Esophagus muscularis mucosa (tissue), 4 donors: ENCODE measurements at regions not wholly inside any gene's neighbourhood (a gene's known extent, or its start where the extent isn't known, plus 50 kb on each side); places are given as distances from the start of the nearest gene placed in this dataset.

Experiments
- DNase-seq: peaks from one replicate; pipeline ENCODE4 v3.0.0-alpha.2; 2017; ENCODE audit errors: extremely low spot score
- H3K27ac ChIP-seq, 4 donors: fragments of 200-600 bp; sonication (generic); replicated peaks in 1 of 4; 1 replicate in 3 of 4; 2 replicates in 1 of 4; pipeline ENCODE4 v1.5.1; 2016 to 2019; ENCODE audit warnings: mild to moderate bottlenecking in 1 of 4
- H3K27me3 ChIP-seq, 4 donors: fragments of 200-600 bp; sonication (generic); one replicate each; pipeline versions ENCODE4 v1.5.1 to v1.6.0; 2016 to 2019
- H3K36me3 ChIP-seq, 4 donors: fragments of 200-600 bp; sonication (generic); one replicate each; pipeline ENCODE4 v1.5.1; 2016 to 2019
- H3K4me1 ChIP-seq, 4 donors: fragments of 200-600 bp; sonication (generic); one replicate each; pipeline ENCODE4 v1.5.1; 2016 to 2019
- H3K4me3 ChIP-seq, 4 donors: fragments of 200-600 bp; sonication (generic); 1 replicate in 2 of 4; 2 replicates in 2 of 4; pipeline ENCODE4 v1.5.1; 2016 to 2019; ENCODE audit warnings: mild to moderate bottlenecking in 4 of 4, moderate library complexity in 1 of 4
- H3K9me3 ChIP-seq, 4 donors: fragments of 200-600 bp; sonication (generic); 1 replicate in 3 of 4; 2 replicates in 1 of 4; pipeline ENCODE4 v1.5.1; 2016 to 2019
- EP300 ChIP-seq: sonication (generic); formaldehyde crosslinking; IDR thresholded peaks from one replicate; pipeline ENCODE4 v1.6.1; 2017; ENCODE audit warnings: antibody characterized with exemption
- POLR2A ChIP-seq: fragments of 450-650 bp; IDR thresholded peaks from one replicate; pipeline ENCODE4 v1.6.1; 2017; ENCODE audit warnings: antibody characterized with exemption, moderate library complexity, mild to moderate bottlenecking, low read depth
- POLR2AphosphoS5 ChIP-seq, 2 donors: sonication (generic); formaldehyde crosslinking; IDR thresholded peaks; one replicate each; pipeline ENCODE4 v1.6.1; 2017; ENCODE audit warnings: antibody characterized with exemption in 2 of 2
- WGBS: methylation state at CpG from one replicate; pipeline ENCODE4 v1.1.5; 2018; 5-methylcytosine and 5-hydroxymethylcytosine counted together
- intact Hi-C: fragments of 100-400 bp; cut with DNase I; formaldehyde crosslinking; loops from one replicate; pipeline ENCODE4 v1.15.1; 2023
- TF ChIP-seq, protein P1 (sequence below), 3 experiments: fragments of 200-600 bp in 2 of 3; fragments of 450-650 bp in 1 of 3; sonication (generic) in 2 of 3; IDR thresholded peaks; one replicate each; pipeline ENCODE4 v1.5.1; 2017 to 2019; ENCODE audit warnings: antibody characterized with exemption in 3 of 3, mild to moderate bottlenecking in 2 of 3, moderate library complexity in 1 of 3

DNA sequence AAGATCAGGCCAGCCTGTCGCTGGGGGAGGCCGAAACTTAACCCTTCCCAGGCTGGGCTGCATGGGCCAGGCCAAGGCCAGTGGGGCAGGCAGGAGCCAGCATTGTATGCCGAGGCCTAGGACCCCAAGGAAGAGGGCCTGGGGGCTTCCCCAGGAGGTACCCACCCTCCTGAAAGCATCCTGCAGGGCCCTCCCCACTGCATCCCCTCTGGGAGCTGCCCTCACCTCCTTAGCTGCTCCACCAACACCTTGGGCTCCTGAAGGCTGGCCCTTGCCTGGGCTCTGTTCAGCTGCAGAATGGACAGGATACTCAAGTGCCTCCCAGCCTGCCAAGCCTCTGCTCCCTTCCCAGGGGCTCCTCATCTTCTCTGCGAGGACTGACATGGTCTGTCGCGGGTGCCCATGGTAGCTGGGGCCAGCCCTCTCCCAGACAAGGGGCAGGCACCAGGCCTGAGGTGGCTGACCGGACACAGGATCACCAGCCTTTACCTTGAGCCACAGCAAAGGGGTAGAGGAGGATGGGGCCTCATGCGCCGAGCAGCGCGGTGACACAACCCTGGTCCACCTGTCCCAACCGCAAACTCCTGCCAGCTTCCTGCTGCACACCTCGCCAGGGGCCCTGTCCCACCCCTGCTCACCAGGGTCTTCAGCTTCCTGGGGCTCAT lies 94.2 kb downstream of the MICALL2 start:
- H3K27ac ChIP-seq: no peak overlapping the region
- no peak for DNase-seq
- H3K4me3 ChIP-seq: no peak overlapping the region
- WGBS: 82% methylated on average over 9 of the region's 13 CpGs
- peaks cover 0 to 34% (median 14%) of the 10 kb centered on the region in 4 donors for H3K9me3 ChIP-seq
- peaks cover 0 to 93% (median 24%) of the 10 kb centered on the region in 4 donors for H3K27me3 ChIP-seq
- TF ChIP-seq, protein P1, sequence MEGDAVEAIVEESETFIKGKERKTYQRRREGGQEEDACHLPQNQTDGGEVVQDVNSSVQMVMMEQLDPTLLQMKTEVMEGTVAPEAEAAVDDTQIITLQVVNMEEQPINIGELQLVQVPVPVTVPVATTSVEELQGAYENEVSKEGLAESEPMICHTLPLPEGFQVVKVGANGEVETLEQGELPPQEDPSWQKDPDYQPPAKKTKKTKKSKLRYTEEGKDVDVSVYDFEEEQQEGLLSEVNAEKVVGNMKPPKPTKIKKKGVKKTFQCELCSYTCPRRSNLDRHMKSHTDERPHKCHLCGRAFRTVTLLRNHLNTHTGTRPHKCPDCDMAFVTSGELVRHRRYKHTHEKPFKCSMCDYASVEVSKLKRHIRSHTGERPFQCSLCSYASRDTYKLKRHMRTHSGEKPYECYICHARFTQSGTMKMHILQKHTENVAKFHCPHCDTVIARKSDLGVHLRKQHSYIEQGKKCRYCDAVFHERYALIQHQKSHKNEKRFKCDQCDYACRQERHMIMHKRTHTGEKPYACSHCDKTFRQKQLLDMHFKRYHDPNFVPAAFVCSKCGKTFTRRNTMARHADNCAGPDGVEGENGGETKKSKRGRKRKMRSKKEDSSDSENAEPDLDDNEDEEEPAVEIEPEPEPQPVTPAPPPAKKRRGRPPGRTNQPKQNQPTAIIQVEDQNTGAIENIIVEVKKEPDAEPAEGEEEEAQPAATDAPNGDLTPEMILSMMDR (IDR thresholded peaks at IDR 0.05): no peak
- TF ChIP-seq EP300 (no peak), POLR2A (no peak), POLR2AphosphoS5 (IDR thresholded peaks at IDR 0.05) (no peak)
- no peaks in the 10 kb centered on the region for H3K36me3 ChIP-seq
- intact Hi-C loops: no loop called here
- peaks cover 0 to 17% (median 10%) of the 10 kb centered on the region in 4 donors for H3K4me1 ChIP-seq

DNA sequence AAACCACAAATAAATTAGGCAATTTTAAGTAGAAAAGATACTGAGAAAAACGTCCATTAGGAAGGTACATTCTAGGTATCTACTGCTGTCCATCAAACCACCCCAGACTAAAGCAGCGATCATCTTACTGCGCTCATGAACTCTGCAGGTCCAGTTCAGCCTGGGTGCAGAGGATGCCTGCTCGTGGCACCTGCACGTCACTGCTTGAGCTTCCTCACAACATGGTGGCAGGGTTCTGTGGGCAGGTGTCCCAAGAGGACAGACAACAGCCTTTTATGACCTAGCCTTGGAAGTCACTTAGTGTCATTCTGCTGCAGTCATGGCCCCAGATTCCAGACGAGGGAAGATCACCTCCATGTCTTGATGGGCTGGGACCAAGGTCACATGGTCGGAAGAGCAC lies 93.4 kb downstream of the MICALL2 start:
- WGBS: 79% methylated on average over 7 of the region's 7 CpGs
- TF ChIP-seq POLR2A (no peak), EP300 (no peak), POLR2AphosphoS5 (IDR thresholded peaks at IDR 0.05) (no peak)
- intact Hi-C loops: no loop called here
- Histone ChIP-seq H3K36me3 (no peaks in the 10 kb centered on the region), H3K4me1 (peaks cover 0 to 17% (median 10%) of the 10 kb centered on the region in 4 donors), H3K27ac (no peak overlapping the region), H3K9me3 (peaks cover 0 to 28% (median 14%) of the 10 kb centered on the region in 4 donors), H3K4me3 (no peak overlapping the region), H3K27me3 (peaks cover 0 to 93% (median 32%) of the 10 kb centered on the region in 4 donors)
- DNase-seq: no peak

DNA sequence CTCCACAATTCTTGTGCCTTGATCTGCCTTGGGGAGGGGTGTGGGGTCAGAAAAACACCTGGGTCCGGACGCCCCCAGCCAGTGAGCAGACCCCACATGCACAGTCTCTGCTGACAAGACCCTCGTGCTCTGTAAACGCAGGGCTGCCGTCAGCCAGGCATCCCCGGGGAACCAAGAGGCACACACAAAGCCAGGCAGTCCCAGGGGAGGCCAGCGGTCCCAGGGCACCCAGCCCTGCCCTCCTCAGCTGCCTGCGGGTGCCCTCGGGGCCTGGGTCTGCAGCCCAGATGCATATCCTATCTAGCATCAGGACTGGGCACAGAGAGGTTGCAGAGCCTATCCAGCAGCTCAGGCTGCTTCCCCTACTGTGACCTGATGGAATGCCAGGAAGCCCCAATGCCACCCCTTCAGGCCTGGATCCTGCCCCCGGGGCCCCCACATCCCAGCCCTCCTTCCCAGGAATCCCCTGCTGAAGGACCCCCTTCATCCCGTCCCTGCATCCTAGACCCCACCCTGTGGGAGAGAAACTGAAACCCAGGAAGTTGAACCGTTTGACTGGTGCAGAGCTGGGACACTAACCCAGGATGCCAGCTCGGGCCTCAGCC lies 92.4 kb downstream of the MICALL2 start:
- Histone ChIP-seq H3K9me3 (peaks cover 0 to 28% (median 14%) of the 10 kb centered on the region in 4 donors), H3K4me1 (peaks cover 0 to 17% (median 10%) of the 10 kb centered on the region in 4 donors), H3K36me3 (no peaks in the 10 kb centered on the region), H3K4me3 (no peak overlapping the region), H3K27ac (no peak overlapping the region), H3K27me3 (peaks cover 0 to 98% (median 38%) of the 10 kb centered on the region in 4 donors)
- 43% methylated on average over 13 of the region's 13 CpGs for WGBS
- DNase-seq: no peak
- intact Hi-C loops: no loop called here
- TF ChIP-seq EP300 (no peak), POLR2A (no peak), POLR2AphosphoS5 (IDR thresholded peaks at IDR 0.05) (no peak)
- TF ChIP-seq, protein P1 (IDR thresholded peaks at IDR 0.05): no peak

DNA sequence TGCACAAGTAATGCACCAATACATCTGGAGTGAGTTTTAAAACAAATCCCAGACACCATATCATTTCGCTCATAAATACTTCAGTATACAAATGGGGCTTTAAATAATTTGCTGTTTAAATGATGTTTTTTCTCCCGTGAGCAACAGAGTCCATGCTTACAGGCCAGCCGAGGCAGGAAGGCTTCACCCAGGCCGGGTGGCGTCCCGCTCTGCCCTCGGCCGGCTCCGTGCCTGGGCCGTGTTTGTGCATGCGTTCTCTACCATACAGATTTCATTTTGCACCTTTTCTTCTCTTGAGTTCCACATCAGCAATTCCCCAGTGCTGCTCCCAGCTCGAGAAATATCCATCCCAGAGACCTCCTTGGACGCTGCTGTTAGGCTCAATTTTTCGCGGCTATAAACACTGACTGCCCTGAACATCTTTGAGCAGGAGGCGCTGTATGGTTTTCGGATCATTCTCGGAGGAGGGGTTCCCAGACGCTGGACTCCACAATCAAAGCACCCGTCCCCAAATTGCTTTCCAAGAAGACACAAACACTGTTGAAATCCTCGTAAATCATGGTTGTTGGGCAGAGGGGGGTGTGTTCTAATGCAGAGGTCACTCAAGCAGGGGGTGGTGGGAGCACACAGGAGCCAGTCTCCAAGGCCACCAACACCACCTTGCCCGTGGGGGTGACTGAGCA lies 91.6 kb downstream of the MICALL2 start:
- WGBS: 44% methylated on average over 21 of the region's 22 CpGs
- DNase-seq: no peak
- peaks cover 0 to 17% (median 10%) of the 10 kb centered on the region in 4 donors for H3K4me1 ChIP-seq

More for the DNA sequence above, 91.6 kb downstream of the MICALL2 start:
- H3K4me3 ChIP-seq: no peak overlapping the region
- no peaks in the 10 kb centered on the region for H3K36me3 ChIP-seq
- no peak for TF ChIP-seq POLR2A
- TF ChIP-seq EP300: no peak
- TF ChIP-seq, protein P1 (IDR thresholded peaks at IDR 0.05): no peak
- TF ChIP-seq POLR2AphosphoS5 (IDR thresholded peaks at IDR 0.05): no peak
- H3K27me3 ChIP-seq: peaks cover 0 to 100% (median 38%) of the 10 kb centered on the region in 4 donors
- no peak overlapping the region for H3K27ac ChIP-seq
- intact Hi-C loops: no loop called here
- peaks cover 0 to 28% (median 14%) of the 10 kb centered on the region in 4 donors for H3K9me3 ChIP-seq
